SW480 (cell line): ENCODE measurements at regions not wholly inside any gene's neighbourhood (a gene's known extent, or its start where the extent isn't known, plus 50 kb on each side); places are given as distances from the start of the nearest gene placed in this dataset.
"Not testable (repeated sequence)": the region's sequence is repeated elsewhere in the genome, so short reads cannot be mapped to it uniquely, and the experiment has no call there.

Source experiments
- DNase-seq: peaks from one replicate; pipeline ENCODE4 v3.0.0-alpha.2; 2016; ENCODE audit warnings: low spot score

- DNase-seq: no peak
Observed at GRCh38 chr2:117212562-117212961, 601.9 kb upstream of the DDX18 start.

DNA sequence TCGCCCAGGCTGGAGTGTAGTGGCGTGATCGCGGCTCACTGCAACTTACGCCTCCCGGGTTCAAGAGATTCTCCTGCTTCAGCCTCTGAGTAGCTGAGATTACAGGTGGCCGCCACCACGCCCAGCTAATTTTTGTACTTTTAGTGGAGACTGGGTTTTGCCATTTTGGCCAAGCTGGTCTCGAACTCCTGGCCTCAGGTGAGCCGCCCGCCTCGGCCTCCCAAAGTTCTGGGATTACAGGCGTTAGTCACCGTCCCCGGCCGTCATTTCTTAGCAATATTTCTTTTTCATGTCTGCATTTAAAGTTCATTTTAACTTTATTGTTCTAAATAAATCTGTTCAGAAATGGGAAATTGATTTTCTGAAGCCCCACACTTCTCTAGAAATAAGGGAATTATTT, 597.3 kb upstream of the DDX18 start:
- no peak for DNase-seq

DNA sequence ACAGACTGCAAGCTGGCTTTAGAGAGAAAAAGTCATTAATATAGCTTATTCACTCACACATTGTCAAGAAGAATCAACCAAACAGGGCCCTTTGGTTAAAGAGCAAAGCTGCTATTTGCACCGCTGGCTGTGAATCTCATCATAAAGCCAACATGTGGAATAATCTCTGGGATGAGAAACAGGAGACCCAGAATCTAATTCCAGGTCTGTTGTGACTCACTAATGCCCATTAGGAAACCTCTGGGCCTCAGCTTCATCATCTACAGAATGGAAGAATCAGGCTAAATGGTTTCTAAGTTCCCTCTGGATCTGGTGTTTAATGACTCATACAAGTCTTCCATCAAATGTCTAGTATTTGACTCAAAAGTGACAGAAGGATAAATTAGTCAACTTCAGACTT, 591.7 kb upstream of the DDX18 start:
- DNase-seq: no peak

DNA sequence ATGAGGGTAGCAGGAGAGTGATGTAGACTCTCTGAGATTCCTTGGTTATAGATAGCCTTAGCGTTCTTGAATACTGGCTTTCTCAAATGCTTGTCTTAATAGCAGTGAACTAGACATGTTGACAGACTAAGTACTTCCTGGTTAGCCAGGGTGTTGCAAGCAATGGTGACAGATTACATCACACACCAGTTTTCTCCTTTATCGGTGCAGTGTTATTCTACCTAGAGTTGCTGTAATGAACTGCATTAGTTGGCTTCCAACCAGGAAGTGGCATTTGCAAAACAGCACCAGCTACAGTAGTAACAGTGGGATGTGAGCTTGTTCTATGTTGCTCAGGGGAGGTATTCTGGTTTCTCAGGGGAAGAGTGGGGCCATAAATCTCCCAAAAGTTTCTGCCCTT, 582.2 kb upstream of the DDX18 start:
- no peak for DNase-seq

- no peak for DNase-seq
Observed at GRCh38 chr2:117257362-117257761, 557.1 kb upstream of the DDX18 start.

DNA sequence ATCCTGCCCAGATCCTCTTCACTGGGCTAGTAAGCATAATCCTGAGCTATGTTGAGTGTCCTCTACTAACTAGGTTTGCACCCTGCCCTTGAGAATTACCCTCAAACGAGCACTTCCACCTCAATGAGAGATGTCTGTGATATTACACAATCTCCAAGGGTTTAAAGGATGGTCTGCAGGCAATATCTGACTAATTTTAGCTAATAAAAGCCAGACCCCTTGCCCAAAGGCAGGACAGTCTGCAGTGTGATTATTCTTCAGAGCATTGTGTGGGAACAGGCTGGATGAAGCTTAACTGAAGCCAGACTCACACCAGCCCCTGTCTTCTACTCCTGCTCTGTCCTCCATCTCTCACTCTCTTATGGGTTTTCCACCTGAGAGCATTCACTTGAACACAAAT, 544.9 kb upstream of the DDX18 start:
- no peak for DNase-seq

DNA sequence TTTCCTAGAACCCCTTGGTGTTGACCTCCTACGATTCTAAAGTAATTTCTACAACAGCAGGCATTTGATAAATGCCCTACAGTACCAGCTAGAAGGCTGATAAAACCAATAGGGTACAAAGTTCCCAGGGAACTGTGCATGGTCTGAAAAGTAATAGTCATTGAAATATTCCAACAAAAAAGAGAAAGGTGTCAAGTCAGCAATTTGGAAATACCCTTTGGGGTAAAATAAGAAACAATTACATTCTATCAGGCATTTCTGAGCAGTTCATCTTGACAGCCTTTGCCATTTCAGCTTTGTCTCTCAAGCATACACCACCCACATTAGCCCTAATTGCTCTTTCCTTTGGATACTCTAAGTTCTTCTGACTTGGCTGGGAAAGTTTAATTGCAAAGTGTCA, 542.9 kb upstream of the DDX18 start:
- DNase-seq: no peak

DNA sequence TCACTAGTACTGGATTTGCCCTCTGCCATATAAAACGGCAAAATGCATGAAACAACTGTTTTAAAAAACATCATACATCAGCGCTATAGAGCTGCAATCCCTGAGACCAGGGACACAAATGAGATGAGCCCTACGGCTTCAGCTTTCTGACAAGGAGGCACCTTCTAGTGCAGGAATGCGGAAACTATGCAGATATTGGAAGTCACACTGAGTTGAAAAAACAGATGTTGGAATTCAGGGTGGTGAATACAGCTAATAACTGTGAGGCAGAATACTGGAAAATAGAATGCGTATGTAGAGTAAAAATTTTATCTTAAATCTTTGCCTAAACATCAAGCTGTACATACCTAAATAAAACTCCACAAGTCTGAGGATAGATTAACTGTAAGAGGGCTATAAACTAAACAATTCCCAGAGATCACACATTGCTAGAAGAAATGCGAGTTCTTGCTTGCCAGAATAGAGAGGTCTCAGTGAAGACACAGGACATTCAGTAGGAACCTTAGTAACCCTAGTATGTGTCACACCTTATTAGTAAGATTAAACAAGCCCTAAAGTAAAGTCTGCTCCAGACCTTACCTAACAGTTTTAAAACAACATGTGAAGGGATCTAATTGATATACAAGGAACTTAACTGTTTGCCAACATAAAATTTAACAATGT, 541.4 kb upstream of the DDX18 start:
- no peak for DNase-seq

DNA sequence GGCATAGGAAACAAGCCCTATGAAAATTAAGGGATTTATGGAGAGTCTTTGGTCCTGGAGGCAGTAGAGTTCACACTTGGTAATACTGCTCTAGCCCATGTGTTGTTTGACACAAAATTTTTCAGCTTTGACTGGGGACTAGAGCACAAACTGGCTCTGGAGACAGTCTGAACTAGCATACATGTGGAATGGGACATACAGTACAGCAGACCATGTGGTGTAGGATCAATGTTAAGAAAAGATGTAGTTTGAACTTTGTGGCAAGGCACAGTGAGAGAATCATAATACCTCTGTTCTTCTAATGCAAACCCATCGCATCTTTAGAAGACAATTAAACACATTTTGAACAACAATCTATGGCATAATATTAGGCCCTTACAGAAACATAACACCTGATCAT, 521.5 kb upstream of the DDX18 start:
- no peak for DNase-seq

DNA sequence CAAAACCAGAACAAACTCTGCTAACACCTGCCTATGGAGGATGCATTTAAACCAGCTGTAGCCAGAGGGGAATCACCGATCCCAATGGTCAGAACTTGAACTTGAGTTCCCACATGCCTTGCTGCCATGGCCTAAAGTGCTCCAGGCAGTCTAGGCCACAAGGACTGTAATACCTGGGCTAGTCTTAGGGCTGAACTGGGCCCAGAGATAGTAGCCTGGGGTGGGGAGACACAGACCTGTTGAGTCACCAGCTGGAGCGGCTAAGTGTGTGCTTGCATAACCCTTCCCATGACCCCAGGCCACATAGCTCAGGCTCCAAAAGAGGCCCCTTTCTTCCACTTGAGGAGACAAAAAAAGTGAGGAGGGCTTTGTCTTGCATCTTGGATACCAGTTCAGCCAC, 515.0 kb upstream of the DDX18 start:
- DNase-seq: no peak

DNA sequence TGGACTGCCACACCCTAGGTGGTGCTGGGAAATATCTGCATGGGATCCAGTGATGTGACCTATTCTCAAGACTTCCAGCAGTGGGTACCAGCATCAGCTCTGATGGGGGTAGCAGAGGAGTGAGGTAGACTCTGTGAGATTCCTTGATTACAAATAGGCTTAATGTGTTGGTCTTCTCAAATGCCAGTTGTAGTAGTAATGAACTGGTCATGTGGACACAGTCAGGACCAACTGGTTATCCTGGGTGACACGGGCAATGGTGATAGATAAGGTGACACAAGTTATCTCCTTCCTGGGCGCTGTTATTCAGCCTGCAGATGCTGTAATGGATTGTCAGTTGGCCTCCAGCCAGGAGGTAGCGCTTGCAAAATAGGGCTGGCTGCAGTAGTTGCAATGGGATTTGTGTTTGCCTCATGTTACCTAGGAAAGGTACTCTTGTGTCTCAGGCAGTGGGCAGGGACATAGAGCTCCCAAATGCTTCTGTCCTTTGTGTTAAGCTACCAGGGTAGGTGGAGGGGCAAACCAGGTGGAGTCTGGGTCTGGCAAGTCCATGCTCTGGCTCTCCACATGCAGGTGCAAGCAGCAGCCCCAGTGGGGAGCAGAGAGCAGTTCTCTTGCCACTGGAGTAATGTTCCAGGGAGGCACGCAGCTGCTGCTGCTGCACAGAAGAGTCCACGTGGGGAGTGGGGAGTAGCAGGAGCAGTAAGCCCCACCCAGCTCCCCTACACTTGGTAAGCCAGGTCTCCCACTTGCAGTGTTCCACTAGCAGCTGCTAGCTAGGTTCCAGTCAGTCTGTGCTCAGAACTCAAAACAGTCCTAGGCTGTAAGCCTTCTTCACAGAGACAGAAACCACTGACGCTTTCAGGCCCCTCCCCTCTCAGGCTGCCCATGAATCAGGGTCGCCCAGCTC, 505.4 kb upstream of the DDX18 start:
- no peak for DNase-seq

DNA sequence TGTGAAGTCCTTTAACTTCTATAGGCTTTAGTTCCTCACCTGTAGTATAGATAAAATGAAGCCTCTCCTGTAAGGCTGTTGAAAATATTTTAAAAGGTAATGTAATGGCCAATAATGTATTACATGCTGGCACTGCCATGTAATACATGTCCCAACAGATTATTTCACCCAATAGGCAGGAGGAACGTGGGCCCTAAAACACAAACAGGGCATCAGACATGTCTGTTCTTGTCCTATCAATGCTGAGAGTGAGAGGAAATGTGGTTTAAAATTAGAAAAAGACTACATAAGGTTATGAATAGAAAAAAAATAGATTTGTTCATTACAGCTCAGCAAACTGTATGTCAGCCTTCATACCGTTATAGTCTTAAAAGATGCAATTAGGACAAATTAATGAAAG, 492.7 kb upstream of the DDX18 start:
- no peak for DNase-seq

GRCh38 chr2:117323331-117323730, 491.2 kb upstream of the DDX18 start:
- no peak for DNase-seq

GRCh38 chr2:117330641-117331040, 483.9 kb upstream of the DDX18 start:
- DNase-seq: no peak

DNA sequence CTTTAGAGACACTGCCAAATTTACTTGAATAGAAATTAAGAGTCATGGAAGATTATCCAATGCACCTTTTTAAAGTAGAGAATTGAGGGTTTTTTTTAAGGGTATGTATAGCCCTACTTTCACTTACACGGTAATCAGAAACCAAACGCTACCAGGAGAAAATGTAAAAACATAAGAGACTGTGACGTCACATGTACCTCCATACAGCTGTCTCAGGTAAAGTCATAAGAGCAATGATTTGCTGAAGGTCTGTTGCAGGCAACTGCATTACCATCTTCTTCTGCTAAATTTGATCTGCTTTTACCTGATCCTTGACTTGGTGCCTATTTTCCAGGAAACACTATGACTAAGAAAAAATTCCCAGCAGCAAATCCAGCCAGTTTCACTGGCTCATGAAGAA, 478.5 kb upstream of the DDX18 start:
- no peak for DNase-seq

DNA sequence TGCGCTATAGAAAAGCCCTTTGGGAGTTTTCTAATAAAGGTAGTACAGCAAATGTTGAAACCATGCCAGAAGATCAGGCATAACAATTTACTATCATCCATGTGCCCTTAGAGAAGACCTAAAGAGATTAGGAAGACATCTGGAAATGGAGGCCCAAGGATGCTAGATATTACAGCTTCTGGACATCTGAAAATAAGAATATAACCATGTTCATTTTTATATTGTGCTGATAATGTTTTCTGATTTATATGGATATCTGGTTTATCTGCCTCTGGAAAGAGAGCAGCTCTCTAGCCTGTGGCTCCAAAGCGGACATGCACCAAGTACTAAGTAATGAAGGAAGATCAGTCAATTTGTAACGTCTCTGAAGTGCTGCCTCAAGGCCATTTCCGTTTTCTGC, 478.0 kb upstream of the DDX18 start:
- DNase-seq: no peak

- DNase-seq: not testable (repeated sequence)
Observed at GRCh38 chr2:117337981-117338380, 476.5 kb upstream of the DDX18 start.

DNA sequence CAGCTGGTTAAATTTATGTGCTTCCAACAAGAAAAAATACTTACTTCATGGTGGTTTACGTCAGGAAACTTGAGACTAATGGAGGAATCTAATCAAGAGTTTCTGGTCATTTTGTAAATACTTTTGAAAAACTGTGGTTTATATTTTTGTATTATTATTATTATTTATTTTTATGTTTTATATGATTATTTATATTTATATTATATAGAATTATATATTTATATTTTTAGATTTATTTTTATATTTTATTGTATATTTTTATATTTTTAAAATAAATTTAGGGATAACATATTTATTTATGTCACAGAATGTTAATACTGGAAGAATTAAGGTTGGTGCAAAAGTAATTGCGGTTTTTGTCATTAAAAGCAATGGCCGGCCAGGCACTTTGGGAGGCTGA, 474.5 kb upstream of the DDX18 start:
- no peak for DNase-seq

DNA sequence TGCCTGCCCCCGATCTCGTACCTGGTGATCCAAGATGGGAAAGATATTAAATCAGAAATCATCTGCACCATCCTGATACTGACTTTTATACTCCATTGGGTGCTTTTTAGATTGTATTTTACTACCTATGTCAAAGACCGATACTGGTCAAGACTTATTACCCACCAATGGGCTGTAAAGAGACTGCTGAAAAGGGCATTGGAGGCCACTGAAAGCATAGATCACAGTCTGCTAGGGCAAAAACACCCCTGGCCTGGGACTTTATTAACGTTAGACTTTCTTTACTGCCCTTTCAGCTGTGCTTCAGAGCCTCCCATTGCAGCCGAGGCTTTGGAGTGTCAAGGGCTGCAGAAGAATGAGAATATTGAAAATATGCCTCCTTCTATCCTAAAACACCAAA, 472.8 kb upstream of the DDX18 start:
- no peak for DNase-seq

GRCh38 chr2:117342415-117342814, 472.1 kb upstream of the DDX18 start:
- no peak for DNase-seq

- no peak for DNase-seq
Observed at GRCh38 chr2:117349687-117350086, 464.8 kb upstream of the DDX18 start.

- no peak for DNase-seq
Observed at GRCh38 chr2:117351396-117351795, 463.1 kb upstream of the DDX18 start.

GRCh38 chr2:117359266-117359914, 455.1 kb upstream of the DDX18 start:
- no peak for DNase-seq
